MM.1S (cell line): ENCODE measurements at regions not wholly inside any gene's neighbourhood (a gene's known extent, or its start where the extent isn't known, plus 50 kb on each side); places are given as distances from the start of the nearest gene placed in this dataset.

Source experiments
- CTCF ChIP-seq: fragments of 300-600 bp; sonication (generic); IDR thresholded peaks from 2 replicates; pipeline ENCODE4 v1.5.1; 2016; ENCODE audit warnings: antibody characterized with exemption, low read length, mixed read lengths
- EZH2 ChIP-seq: fragments of 300-600 bp; sonication (generic); optimal IDR thresholded peaks from 2 replicates; pipeline ENCODE3; 2017; ENCODE audit warnings: low read depth, mild to moderate bottlenecking, antibody characterized with exemption, low read length, mixed read lengths
- EZH2phosphoT487 ChIP-seq: fragments of 300-600 bp; sonication (generic); IDR thresholded peaks from 2 replicates; pipeline ENCODE4 v1.6.1; 2018; ENCODE audit warnings: antibody characterized with exemption, low read length

- TF ChIP-seq EZH2phosphoT487 (no peak), CTCF (no peak), EZH2 (no peak)
These were observed 191.2 kb upstream of the KIF2B start for GRCh38 chr17:53631486-53631885.
